ENCODE measurements at regions not wholly inside any gene's neighbourhood (a gene's known extent, or its start where the extent isn't known, plus 50 kb on each side); places are given as distances from the start of the nearest gene placed in this dataset.

- TF ChIP-seq YY1 (IDR thresholded peaks at IDR 0.05; ENCODE audit: low read depth, low read length) (no peak), CTCF (IDR thresholded peaks at IDR 0.05 in 2 of 3, conservative IDR thresholded peaks at IDR 0.05 in 1 of 3; ENCODE audit: control insufficient read depth in 2 of 3, extremely low read depth in 1 of 3, insufficient read depth in 1 of 3, low read depth in 3 of 3, low read length in 3 of 3) (no peak), POLR2A (IDR thresholded peaks at IDR 0.05; ENCODE audit: low read depth, low read length) (no peak), ATF2 (IDR thresholded peaks at IDR 0.05; ENCODE audit: low read length) (no peak)
Observed at GRCh38 chr1:57922130-57922529, 498.3 kb upstream of the DAB1 start.

Data from GM12878 (cell line).